ENCODE measurements at regions not wholly inside any gene's neighbourhood (a gene's known extent, or its start where the extent isn't known, plus 50 kb on each side); places are given as distances from the start of the nearest gene placed in this dataset.

GRCh38 chr16:31699601-31700000, 171.9 kb downstream of the AHSP start:
- TF ChIP-seq CTCF (IDR thresholded peaks at IDR 0.05 in 2 of 3, conservative IDR thresholded peaks at IDR 0.05 in 1 of 3; ENCODE audit: control insufficient read depth in 2 of 3, extremely low read depth in 1 of 3, insufficient read depth in 1 of 3, low read depth in 3 of 3, low read length in 3 of 3) (no peak), ZNF592 (IDR thresholded peaks at IDR 0.05) (no peak), EED (IDR thresholded peaks at IDR 0.05; ENCODE audit: low read depth) (no peak), CHD2 (IDR thresholded peaks at IDR 0.05; ENCODE audit: borderline replicate concordance, low read depth, low read length) (no peak), USF1 (IDR thresholded peaks at IDR 0.05; ENCODE audit: borderline replicate concordance, extremely low read length, insufficient read depth, low read depth, low read length) (no peak), TBL1XR1 (IDR thresholded peaks at IDR 0.05; ENCODE audit: low read depth, low read length) (no peak), SREBF2 (IDR thresholded peaks at IDR 0.05; ENCODE audit: low read length) (no peak), MXI1 (IDR thresholded peaks at IDR 0.05; ENCODE audit: low read depth, low read length) (no peak), ZNF274 (IDR thresholded peaks at IDR 0.05; ENCODE audit: insufficient read depth, insufficient read length) (no peak), HCFC1 (IDR thresholded peaks at IDR 0.05; ENCODE audit: low read length) (no peak), RFX5 (IDR thresholded peaks at IDR 0.05; ENCODE audit: low read depth, low read length) (no peak), POLR2AphosphoS5 (IDR thresholded peaks at IDR 0.05; ENCODE audit: low read length) (no peak), MYC (IDR thresholded peaks at IDR 0.05; ENCODE audit: insufficient read depth, insufficient read length, insufficient replicate concordance, low read length, severe bottlenecking) (no peak), SRF (IDR thresholded peaks at IDR 0.05; ENCODE audit: low read depth in 2 of 2, low read length in 2 of 2) (no peak)

Measured in GM12878 (cell line).